K562 (cell line): ENCODE measurements at regions not wholly inside any gene's neighbourhood (a gene's known extent, or its start where the extent isn't known, plus 50 kb on each side); places are given as distances from the start of the nearest gene placed in this dataset.

Experiments
- ARID3B ChIP-seq: fragments of 250-450 bp; sonication (Bioruptor Pico); IDR thresholded peaks from 2 replicates; pipeline ENCODE4 v1.4.0; 2020; ENCODE audit warnings: borderline replicate concordance
- NFIC ChIP-seq: fragments of 450-650 bp; IDR thresholded peaks from 2 replicates; pipeline ENCODE4 v1.6.1; 2017; ENCODE audit warnings: mild to moderate bottlenecking, inconsistent platforms
- REST ChIP-seq, 2 experiments: fragments of 450-650 bp; formaldehyde crosslinking in 1 of 2; IDR thresholded peaks; 2 replicates each; pipeline versions ENCODE4 v1.4.0 to v1.6.1; 2014 to 2020; ENCODE audit warnings: mild to moderate bottlenecking in 2 of 2, borderline replicate concordance in 1 of 2, low read depth in 1 of 2
- YY1 ChIP-seq, 3 experiments: IDR thresholded peaks; 2 replicates each; pipeline ENCODE4 v1.6.1; 2011; ENCODE audit warnings: low read length in 2 of 3, mild to moderate bottlenecking in 2 of 3, moderate library complexity in 2 of 3, borderline replicate concordance in 1 of 3, control low read depth in 1 of 3, low read depth in 1 of 3; ENCODE audit not compliant: insufficient read depth in 3 of 3, insufficient replicate concordance in 2 of 3, control insufficient read depth in 1 of 3, insufficient read length in 1 of 3; ENCODE audit errors: extremely low read depth in 1 of 3

- peak; percentile 68 for TF ChIP-seq REST (IDR thresholded peaks at IDR 0.05; ENCODE audit: borderline replicate concordance)
- TF ChIP-seq REST (CRISPR knock-in tag; IDR thresholded peaks at IDR 0.05; ENCODE audit: low read depth), result no peak
- TF ChIP-seq YY1 (IDR thresholded peaks at IDR 0.05; ENCODE audit: borderline replicate concordance in 1 of 3, control insufficient read depth in 1 of 3, extremely low read depth in 1 of 3, insufficient read depth in 3 of 3, insufficient read length in 1 of 3, insufficient replicate concordance in 2 of 3, low read depth in 1 of 3, low read length in 2 of 3), result peak in 2 of 3 experiments; percentile 21 to 71
- TF ChIP-seq ARID3B (CRISPR knock-in tag), result no peak
- TF ChIP-seq NFIC, result peak; percentile 30; the same call in 1 of the 2 replicates
These were observed 248.1 kb downstream of the CETN3 start (continued) for GRCh38 chr5:90161414-90161813.
